ENCODE measurements at regions not wholly inside any gene's neighbourhood (a gene's known extent, or its start where the extent isn't known, plus 50 kb on each side); places are given as distances from the start of the nearest gene placed in this dataset.

DNA sequence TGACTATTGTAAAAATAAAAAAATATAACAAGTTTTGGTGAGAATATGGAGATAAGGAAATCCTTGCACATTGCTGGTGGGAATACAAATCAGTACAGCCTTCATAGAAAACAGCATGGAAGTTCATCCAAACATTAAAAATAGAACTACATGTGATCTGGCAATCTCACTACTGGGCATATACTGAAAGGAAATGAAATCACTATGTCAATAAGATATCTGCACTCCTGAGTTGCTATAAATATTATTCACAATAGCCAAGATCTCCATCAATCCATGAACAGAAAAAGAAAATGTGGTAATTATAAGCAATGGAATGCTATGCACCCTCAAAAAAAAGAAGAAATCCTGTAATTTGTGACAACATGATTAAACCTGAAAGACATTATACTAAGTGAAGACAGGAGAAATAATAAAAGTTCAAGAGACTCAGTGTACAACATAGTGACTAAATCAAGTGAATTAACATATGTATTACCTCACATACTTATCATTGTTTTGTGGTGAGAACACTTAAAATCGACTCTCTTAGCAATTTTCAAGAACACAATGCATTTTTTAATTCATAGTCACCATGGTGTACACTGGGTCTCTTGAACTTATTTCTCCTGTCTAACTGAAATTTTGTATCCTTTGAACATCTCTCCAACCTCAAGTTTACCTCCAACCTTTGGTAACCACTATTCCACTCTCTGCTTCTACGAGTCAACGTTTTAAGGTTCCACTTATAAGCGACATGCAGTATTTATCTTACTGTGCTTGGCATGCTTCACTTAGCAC lies 1703.7 kb upstream of the AGA start:
- H3K9me3 ChIP-seq, result no peaks in the 10 kb centered on the region
- no peak overlapping the region for H3K4me3 ChIP-seq
- TF ChIP-seq POLR2A (IDR thresholded peaks at IDR 0.05), result no peak
- TF ChIP-seq, protein P1, sequence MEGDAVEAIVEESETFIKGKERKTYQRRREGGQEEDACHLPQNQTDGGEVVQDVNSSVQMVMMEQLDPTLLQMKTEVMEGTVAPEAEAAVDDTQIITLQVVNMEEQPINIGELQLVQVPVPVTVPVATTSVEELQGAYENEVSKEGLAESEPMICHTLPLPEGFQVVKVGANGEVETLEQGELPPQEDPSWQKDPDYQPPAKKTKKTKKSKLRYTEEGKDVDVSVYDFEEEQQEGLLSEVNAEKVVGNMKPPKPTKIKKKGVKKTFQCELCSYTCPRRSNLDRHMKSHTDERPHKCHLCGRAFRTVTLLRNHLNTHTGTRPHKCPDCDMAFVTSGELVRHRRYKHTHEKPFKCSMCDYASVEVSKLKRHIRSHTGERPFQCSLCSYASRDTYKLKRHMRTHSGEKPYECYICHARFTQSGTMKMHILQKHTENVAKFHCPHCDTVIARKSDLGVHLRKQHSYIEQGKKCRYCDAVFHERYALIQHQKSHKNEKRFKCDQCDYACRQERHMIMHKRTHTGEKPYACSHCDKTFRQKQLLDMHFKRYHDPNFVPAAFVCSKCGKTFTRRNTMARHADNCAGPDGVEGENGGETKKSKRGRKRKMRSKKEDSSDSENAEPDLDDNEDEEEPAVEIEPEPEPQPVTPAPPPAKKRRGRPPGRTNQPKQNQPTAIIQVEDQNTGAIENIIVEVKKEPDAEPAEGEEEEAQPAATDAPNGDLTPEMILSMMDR (IDR thresholded peaks at IDR 0.05), result no peak
- no peaks in the 10 kb centered on the region for H3K27me3 ChIP-seq
- no peak overlapping the region for H3K27ac ChIP-seq
- no peak for DNase-seq
- no peaks in the 10 kb centered on the region for H3K4me1 ChIP-seq
- H3K36me3 ChIP-seq (replicated peaks in 1 of 2; ENCODE audit: insufficient read depth in 1 of 2, low read depth in 2 of 2), result no peaks in the 10 kb centered on the region
- intact Hi-C loops (cut with DNase I), result no loop called here
- no peak for ATAC-seq
- 62 to 67% methylated on average over 4 of the region's 4 CpGs for WGBS, 2 donors

DNA sequence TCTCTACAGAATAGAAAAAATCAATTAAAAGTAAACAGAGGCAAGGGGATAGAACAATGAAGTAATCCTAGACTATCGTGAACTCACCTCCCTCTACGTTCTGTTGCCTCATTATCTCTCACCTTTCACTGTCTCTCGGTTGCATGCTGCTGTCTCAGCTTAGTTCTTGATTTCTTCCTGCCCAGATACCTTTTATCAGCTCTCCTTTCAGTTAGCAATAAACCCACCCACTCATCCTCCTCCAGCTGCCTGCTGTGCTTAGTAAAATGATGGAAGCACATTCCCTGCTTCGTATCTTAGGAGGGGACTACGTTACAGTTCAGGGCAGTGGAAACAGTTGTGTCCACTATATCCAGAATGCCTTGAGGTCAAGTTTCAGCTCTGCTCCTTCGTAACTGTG lies 1709.5 kb upstream of the AGA start:
- WGBS, 2 donors, result 39 to 40% methylated on average over 6 of the region's 6 CpGs
- Histone ChIP-seq H3K36me3 (replicated peaks in 1 of 2; ENCODE audit: insufficient read depth in 1 of 2, low read depth in 2 of 2) (no peaks in the 10 kb centered on the region), H3K9me3 (no peaks in the 10 kb centered on the region), H3K27ac (no peak overlapping the region), H3K27me3 (no peaks in the 10 kb centered on the region), H3K4me3 (no peak overlapping the region), H3K4me1 (no peaks in the 10 kb centered on the region)
- intact Hi-C loops (cut with DNase I), result no loop called here
- TF ChIP-seq POLR2A (IDR thresholded peaks at IDR 0.05), result no peak
- TF ChIP-seq, protein P1 (IDR thresholded peaks at IDR 0.05), result no peak
- DNase-seq, result no peak
- no peak for ATAC-seq

DNA sequence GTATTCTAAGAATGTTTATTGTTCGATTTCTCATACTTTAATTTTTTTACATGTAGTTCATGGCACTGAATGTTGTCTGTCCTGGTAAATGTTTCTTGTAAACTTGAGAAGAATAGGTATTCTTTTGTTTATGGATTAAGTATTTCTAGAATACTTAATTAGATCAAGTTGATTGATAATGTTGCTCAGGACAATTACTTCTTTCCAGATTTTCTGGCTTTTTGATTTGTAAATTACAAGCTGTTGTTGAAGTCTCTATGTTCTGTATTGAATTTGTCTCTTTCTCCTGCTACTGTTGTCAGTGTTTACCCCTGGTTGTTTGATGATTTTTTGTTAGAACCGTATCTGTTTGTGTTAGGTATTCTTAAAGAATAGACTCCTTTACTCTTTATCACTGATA lies 1720.9 kb upstream of the AGA start:
- no peak for ATAC-seq
- no peaks in the 10 kb centered on the region for H3K27me3 ChIP-seq
- intact Hi-C loops (cut with DNase I), result no loop called here

DNA sequence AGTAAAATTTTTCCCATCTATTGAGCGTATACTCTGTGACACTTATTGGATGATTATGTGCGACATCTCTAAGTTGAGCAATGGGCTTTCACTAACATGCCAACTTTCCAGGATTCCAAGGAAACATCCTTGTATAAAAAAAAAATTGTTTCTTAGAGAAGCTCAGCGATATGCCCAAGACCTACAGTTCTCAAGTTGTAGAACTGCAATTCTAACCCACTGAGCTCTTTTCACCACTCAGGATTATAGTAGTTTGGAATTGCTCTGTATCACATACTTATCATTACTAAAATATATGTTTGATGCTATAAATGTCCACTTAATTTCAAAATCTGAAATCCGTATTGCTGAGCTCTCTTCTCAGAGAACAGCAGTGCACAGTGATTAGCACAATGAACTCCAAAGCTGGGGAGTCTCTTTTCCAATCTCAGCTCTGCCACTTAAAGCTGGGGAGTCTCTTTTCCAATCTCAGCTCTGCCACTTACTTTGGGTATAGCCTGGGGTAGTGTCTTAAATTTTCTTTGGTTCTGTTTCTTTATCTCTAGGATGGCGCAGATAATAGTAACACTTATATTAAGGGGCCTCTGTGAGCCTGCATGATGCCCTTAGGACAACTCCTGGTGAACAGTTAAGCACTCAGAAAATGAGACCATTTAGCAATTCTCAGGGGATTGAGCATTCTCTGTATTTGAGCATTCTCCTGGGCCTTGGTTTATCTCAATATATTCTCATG lies 1722.2 kb upstream of the AGA start:
- H3K36me3 ChIP-seq (replicated peaks in 1 of 2; ENCODE audit: insufficient read depth in 1 of 2, low read depth in 2 of 2), result no peaks in the 10 kb centered on the region
- WGBS, 2 donors, result 77 to 79% methylated on average over 5 of the region's 5 CpGs
- intact Hi-C loops (cut with DNase I), result no loop called here
- H3K9me3 ChIP-seq, result no peaks in the 10 kb centered on the region
- no peak overlapping the region for H3K27ac ChIP-seq
- TF ChIP-seq, protein P1 (IDR thresholded peaks at IDR 0.05), result no peak
- TF ChIP-seq POLR2A (IDR thresholded peaks at IDR 0.05), result no peak
- no peak for ATAC-seq
- DNase-seq, result no peak
- no peaks in the 10 kb centered on the region for H3K4me1 ChIP-seq
- H3K27me3 ChIP-seq, result no peaks in the 10 kb centered on the region
- H3K4me3 ChIP-seq, result no peak overlapping the region

More for the DNA sequence above, 1720.9 kb upstream of the AGA start:
- 35 to 36% methylated on average over 2 of the region's 2 CpGs for WGBS, 2 donors
- Histone ChIP-seq H3K4me1 (no peaks in the 10 kb centered on the region), H3K4me3 (no peak overlapping the region), H3K9me3 (no peaks in the 10 kb centered on the region), H3K36me3 (replicated peaks in 1 of 2; ENCODE audit: insufficient read depth in 1 of 2, low read depth in 2 of 2) (no peaks in the 10 kb centered on the region), H3K27ac (no peak overlapping the region)
- TF ChIP-seq POLR2A (IDR thresholded peaks at IDR 0.05), result no peak
- TF ChIP-seq, protein P1 (IDR thresholded peaks at IDR 0.05), result no peak
- DNase-seq, result no peak
